RKO (cell line): ENCODE measurements at regions not wholly inside any gene's neighbourhood (a gene's known extent, or its start where the extent isn't known, plus 50 kb on each side); places are given as distances from the start of the nearest gene placed in this dataset.
"Not testable (repeated sequence)": the region's sequence is repeated elsewhere in the genome, so short reads cannot be mapped to it uniquely, and the experiment has no call there.

Experiments
- DNase-seq: peaks from one replicate; pipeline ENCODE4 v3.0.0-alpha.2; 2016; ENCODE audit warnings: low spot score

- DNase-seq = no peak
Observed at GRCh38 chr3:70486414-70487017, 174.1 kb upstream of the MDFIC2 start.

DNA sequence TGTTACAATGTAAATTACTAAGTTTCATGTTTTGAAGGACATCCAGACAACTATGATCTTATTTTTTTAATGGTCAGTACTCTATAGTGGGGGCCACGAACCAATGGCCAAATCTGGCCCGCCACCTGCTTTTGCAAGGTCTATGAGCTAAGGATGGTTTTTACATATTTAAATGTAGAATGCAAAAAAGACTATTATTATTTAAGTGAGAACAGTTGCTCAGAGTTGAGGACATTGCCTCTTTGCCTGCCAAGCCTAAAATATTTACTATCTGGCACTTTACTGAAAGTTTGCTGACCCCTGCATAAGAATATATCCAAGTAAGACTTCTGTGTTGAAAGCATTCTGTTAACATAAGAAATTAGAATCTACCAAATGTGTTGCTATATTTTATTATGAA lies 163.7 kb upstream of the MDFIC2 start:
- DNase-seq = no peak

- no peak for DNase-seq
Observed at GRCh38 chr3:70471464-70472342, 159.3 kb upstream of the MDFIC2 start.

GRCh38 chr3:70466096-70466495 lies 153.7 kb upstream of the MDFIC2 start:
- no peak for DNase-seq

DNA sequence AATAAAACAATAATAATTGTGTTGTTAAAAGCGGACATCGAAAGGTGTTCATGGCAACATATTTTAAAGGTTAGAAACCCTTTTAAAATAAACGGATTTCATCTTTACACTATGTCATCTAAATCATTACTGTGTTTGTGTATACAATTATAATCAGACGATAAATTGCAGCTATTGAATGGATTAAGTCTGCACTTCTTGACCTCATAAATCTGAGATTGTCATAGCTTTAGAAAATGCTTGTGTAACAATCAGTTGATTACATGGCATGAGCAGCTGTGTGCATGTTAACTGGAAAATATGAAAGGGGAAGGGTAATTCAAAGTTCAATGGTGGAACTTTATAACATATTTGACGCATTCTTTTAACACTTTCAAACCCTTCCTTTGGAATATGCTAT lies 152.4 kb upstream of the MDFIC2 start:
- DNase-seq = no peak

GRCh38 chr3:70464465-70464864 lies 152.0 kb upstream of the MDFIC2 start:
- DNase-seq = no peak

DNA sequence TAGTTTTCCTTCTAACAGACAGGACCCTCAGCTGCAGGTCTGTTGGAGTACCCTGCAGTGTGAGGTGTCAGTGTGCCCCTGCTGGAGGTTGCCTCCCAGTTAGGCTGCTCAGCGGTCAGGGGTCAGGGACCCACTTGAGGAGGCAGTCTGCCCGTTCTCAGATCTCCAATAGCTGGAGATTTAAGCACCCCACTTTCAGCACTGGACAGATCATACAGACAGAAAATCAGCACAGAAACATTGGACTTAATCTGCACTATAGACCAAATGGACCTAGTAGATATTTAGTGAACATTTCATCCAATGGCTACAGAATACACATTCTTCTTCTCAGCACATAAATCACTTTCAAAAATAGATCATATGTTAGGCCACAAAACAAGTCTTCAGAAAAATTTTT lies 137.8 kb upstream of the MDFIC2 start:
- not testable (repeated sequence) for DNase-seq

GRCh38 chr3:70435422-70435821 lies 123.0 kb upstream of the MDFIC2 start:
- DNase-seq = not testable (repeated sequence)

DNA sequence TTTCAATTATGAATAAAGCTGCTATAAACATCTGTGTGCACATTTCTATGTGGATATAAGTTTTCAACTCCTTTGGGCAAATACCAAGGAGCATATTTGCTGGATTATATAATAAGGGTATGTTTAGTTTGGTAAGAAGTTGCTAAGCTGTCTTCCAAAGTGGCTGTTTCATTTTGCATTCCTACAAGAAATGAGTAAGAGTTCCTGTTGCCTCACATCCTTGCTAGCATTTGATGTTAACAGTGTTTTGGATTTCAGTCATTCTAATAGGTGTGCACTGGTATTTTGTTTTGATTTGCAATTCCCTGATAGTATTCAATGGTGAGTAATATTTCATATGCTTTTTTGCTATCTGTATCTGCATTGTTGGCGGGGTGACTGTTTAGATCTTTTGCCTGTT lies 120.7 kb upstream of the MDFIC2 start:
- no peak for DNase-seq

- DNase-seq = no peak
Observed at GRCh38 chr3:70431911-70432310, 119.5 kb upstream of the MDFIC2 start.

- no peak for DNase-seq
Observed at GRCh38 chr3:70426071-70426470, 113.6 kb upstream of the MDFIC2 start.

- DNase-seq = no peak
Observed at GRCh38 chr3:70421506-70421905, 109.1 kb upstream of the MDFIC2 start.

GRCh38 chr3:70409018-70409417 lies 96.6 kb upstream of the MDFIC2 start:
- no peak for DNase-seq

- no peak for DNase-seq
Observed at GRCh38 chr3:70400194-70400593, 87.8 kb upstream of the MDFIC2 start.

- no peak for DNase-seq
Observed at GRCh38 chr3:70393881-70394612, 81.6 kb upstream of the MDFIC2 start.

DNA sequence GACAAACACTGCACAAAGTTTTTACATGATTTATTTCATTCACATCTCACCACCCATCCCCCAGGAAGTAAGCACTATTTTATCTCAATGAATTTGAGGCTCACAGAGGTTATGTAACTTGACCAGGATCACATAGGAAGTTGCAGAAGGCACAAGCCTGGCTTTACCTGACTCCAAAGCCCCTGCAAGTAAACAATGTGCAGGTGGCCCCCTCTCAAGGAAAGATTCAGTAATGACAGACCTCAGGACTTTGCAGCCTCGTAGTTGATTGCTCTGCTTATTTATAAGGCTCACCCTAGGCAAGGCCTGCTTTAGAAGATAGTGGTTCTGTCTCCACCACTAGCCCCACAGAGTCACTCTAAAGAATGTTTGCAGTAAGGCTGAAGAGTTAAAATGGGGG lies 79.8 kb upstream of the MDFIC2 start:
- DNase-seq = no peak

DNA sequence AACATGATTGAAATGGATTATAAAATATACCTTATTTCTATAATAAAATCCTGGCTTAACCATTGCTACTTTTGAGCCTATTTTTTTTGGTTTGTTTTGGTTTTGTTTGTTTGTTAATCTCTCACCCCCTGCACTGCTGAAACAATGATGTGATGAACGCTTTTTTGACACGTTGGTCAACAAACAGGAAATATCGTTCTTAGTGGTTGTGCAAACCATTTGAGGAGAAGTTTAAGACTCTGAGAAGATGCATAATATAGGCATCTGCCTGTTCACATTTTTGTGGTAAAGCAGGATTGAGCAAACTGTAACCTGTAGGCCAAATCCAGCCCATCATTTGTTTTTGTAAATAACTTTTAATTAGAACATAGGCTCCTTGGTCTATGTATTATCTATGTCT lies 75.5 kb upstream of the MDFIC2 start:
- DNase-seq = no peak

DNA sequence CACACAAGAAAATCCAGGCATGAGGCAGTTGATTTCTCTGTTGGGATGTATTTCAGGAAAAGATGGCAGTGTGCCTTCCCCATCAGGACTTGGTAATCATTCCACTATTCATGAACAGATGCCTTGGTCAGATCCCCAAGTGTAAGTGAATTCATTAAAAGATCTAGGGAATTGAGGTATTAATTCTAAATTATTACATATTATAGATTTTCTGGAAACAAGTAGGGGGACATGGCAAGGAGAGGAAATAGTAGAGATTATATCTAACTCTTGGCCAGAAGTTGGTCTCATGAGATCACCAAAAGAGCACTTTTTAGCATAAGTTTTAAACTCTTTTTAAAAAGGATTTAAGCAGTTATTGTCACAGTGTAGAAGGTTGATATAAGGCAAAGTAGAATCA lies 74.4 kb upstream of the MDFIC2 start:
- no peak for DNase-seq

GRCh38 chr3:70386043-70386442 lies 73.6 kb upstream of the MDFIC2 start:
- no peak for DNase-seq

- no peak for DNase-seq
Observed at GRCh38 chr3:70383360-70383831, 71.0 kb upstream of the MDFIC2 start.

- DNase-seq = no peak
Observed at GRCh38 chr3:70374179-70374578, 61.7 kb upstream of the MDFIC2 start.
